ENCODE measurements at regions not wholly inside any gene's neighbourhood (a gene's known extent, or its start where the extent isn't known, plus 50 kb on each side); places are given as distances from the start of the nearest gene placed in this dataset.

DNA sequence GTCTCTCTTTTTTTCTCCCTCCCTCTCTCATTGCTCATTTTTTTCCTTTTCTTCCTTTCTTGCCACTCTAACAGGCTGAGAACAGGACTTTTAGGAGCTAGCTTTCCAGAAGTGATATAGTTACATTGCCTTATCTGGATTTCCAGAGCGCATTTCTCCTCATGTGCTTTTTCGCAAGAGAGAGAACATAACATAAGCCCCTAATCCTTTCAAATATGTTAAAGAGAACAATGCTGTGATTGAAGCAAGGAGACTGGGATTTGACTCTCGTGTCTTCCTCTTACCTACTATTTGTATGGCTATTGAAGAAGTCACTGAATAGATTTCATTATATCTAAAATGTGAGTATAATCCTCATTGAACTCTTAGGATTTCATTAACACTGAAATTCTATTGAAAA, 101.2 kb upstream of the PRPS1L1 start:
- no peaks in the 10 kb centered on the region for H3K9me3 Mint-ChIP-seq
- DNase-seq (ENCODE audit: low spot score in 2 of 2, unreplicated experiment in 2 of 2), result no peak
- peaks cover 1% of the 10 kb centered on the region for H3K27me3 Mint-ChIP-seq (ENCODE audit: low read depth)
- H3K27ac Mint-ChIP-seq, result peak overlapping the region; percentile 90
- TF ChIP-seq, protein P1, sequence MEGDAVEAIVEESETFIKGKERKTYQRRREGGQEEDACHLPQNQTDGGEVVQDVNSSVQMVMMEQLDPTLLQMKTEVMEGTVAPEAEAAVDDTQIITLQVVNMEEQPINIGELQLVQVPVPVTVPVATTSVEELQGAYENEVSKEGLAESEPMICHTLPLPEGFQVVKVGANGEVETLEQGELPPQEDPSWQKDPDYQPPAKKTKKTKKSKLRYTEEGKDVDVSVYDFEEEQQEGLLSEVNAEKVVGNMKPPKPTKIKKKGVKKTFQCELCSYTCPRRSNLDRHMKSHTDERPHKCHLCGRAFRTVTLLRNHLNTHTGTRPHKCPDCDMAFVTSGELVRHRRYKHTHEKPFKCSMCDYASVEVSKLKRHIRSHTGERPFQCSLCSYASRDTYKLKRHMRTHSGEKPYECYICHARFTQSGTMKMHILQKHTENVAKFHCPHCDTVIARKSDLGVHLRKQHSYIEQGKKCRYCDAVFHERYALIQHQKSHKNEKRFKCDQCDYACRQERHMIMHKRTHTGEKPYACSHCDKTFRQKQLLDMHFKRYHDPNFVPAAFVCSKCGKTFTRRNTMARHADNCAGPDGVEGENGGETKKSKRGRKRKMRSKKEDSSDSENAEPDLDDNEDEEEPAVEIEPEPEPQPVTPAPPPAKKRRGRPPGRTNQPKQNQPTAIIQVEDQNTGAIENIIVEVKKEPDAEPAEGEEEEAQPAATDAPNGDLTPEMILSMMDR (IDR thresholded peaks at IDR 0.05; ENCODE audit: unreplicated experiment), result no peak
- no peak overlapping the region for H3K4me3 Mint-ChIP-seq
- no peaks in the 10 kb centered on the region for H3K36me3 Mint-ChIP-seq
- H3K4me1 Mint-ChIP-seq, result peaks cover 56% of the 10 kb centered on the region

DNA sequence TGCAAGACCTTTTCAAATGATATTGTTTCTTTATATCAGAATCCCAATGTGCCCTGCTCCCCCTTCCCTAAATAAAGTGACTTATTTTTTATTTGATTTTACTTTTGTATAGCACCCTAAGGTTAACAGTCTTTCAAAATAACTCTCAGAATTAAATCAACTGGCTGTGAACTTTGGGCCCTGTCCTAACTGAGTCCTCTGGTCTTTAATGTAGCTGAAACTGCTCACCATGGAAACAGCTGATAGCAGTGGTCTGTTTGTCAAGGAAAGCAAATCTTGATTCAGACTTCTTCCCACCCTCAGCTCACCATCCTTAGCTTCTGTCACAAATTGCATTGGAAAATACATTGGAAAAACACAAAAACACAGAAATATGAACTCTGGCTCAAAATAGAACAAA, 105.2 kb upstream of the PRPS1L1 start:
- H3K27ac Mint-ChIP-seq, result no peak overlapping the region
- no peaks in the 10 kb centered on the region for H3K36me3 Mint-ChIP-seq
- H3K4me3 Mint-ChIP-seq, result no peak overlapping the region
- H3K27me3 Mint-ChIP-seq (ENCODE audit: low read depth), result peaks cover 1% of the 10 kb centered on the region
- TF ChIP-seq, protein P1 (IDR thresholded peaks at IDR 0.05; ENCODE audit: unreplicated experiment), result no peak
- H3K9me3 Mint-ChIP-seq, result no peaks in the 10 kb centered on the region
- DNase-seq (ENCODE audit: low spot score in 2 of 2, unreplicated experiment in 2 of 2), result no peak
- H3K4me1 Mint-ChIP-seq, result peaks cover 22% of the 10 kb centered on the region

DNA sequence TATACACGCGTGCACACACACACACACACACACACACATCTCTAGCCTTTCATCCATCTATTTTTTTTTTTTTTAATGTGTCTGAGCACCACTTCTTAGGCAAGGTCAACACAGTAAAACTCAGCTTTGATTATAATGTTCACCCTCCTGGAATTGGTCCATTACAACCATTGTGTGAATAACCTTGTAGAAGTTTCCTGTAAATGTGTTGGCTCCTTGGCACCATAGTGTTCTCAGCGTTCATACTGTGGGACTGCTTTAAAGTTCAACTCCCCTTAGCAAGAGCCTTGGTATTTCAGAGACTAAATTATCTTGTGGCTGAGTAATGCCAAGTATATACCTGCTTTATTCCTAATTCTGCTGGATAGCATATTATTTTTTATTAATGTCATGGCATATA, 106.3 kb upstream of the PRPS1L1 start:
- Mint-ChIP-seq H3K9me3 (no peaks in the 10 kb centered on the region), H3K27me3 (ENCODE audit: low read depth) (peaks cover 1% of the 10 kb centered on the region), H3K27ac (no peak overlapping the region), H3K4me3 (no peak overlapping the region), H3K4me1 (peaks cover 12% of the 10 kb centered on the region), H3K36me3 (no peaks in the 10 kb centered on the region)
- DNase-seq (ENCODE audit: low spot score in 2 of 2, unreplicated experiment in 2 of 2), result no peak
- TF ChIP-seq, protein P1 (IDR thresholded peaks at IDR 0.05; ENCODE audit: unreplicated experiment), result no peak

DNA sequence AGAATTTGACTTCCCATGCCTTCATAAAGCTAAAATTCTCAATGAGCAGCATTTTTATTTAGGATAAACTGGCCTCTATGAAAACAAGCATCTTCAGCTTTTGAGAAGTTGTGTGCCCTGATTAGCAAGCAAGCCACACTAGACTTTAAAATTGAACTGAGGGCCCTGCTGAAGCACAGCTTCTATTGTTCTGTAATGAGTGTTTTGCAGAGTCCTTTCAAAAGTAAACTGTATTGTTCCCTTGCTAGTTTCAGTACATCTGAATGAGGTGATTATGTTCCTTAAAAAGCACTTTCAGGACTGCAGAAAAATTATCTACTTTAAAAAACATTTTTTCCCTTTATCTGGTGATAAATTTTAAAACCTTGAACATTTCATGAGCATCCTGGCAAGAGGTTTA, 113.3 kb upstream of the PRPS1L1 start:
- H3K4me3 Mint-ChIP-seq, result no peak overlapping the region
- H3K9me3 Mint-ChIP-seq, result no peaks in the 10 kb centered on the region
- no peaks in the 10 kb centered on the region for H3K36me3 Mint-ChIP-seq
- TF ChIP-seq, protein P1 (IDR thresholded peaks at IDR 0.05; ENCODE audit: unreplicated experiment), result no peak
- H3K27me3 Mint-ChIP-seq (ENCODE audit: low read depth), result no peaks in the 10 kb centered on the region
- peaks cover 3% of the 10 kb centered on the region for H3K4me1 Mint-ChIP-seq
- H3K27ac Mint-ChIP-seq, result no peak overlapping the region
- DNase-seq (ENCODE audit: low spot score in 2 of 2, unreplicated experiment in 2 of 2), result no peak

DNA sequence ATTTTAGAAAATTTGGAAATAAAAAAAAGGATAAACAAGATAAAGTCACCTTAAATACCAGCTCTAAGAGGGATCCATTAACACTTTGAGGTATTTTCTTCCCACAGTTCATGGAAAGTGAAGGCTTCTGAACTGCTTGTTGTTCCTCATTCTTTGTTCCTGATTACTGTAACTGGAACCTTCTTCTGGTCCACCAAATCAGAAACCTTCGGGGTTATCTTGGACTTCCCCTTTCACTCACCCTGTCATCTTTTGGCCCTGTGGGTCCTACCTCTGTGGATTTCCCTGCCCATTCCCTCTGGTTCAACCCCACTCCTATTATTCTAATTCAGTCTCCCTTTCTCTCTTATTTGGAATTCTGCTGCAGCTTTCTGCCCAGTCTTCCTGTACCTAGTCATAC, 116.5 kb upstream of the PRPS1L1 start:
- Mint-ChIP-seq H3K27ac (no peak overlapping the region), H3K27me3 (ENCODE audit: low read depth) (no peaks in the 10 kb centered on the region), H3K36me3 (no peaks in the 10 kb centered on the region), H3K4me1 (peaks cover 11% of the 10 kb centered on the region), H3K4me3 (no peak overlapping the region), H3K9me3 (no peaks in the 10 kb centered on the region)
- TF ChIP-seq, protein P1 (IDR thresholded peaks at IDR 0.05; ENCODE audit: unreplicated experiment), result no peak
- no peak for DNase-seq (ENCODE audit: low spot score in 2 of 2, unreplicated experiment in 2 of 2)

DNA sequence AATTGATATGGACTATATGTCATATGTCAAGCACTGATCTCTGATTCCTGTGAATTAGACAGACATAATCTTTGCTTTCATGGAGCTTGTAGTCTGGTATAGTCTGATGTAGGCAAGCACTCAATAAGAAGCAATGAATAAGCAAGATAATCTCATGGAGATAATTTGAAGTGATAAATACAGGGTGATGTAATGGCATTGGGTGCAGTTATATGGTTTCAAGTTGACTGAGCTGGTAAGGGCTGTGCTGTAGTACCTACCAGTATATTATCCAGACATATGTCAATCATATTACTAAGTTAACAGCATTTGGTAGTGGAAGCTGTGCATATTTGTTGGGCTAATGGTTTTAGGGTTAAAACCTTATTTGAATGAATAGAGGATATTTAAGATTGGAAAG, 117.5 kb upstream of the PRPS1L1 start:
- TF ChIP-seq, protein P1 (IDR thresholded peaks at IDR 0.05; ENCODE audit: unreplicated experiment), result no peak
- H3K27me3 Mint-ChIP-seq (ENCODE audit: low read depth), result no peaks in the 10 kb centered on the region
- H3K4me1 Mint-ChIP-seq, result peaks cover 11% of the 10 kb centered on the region
- no peak overlapping the region for H3K4me3 Mint-ChIP-seq
- no peak overlapping the region for H3K27ac Mint-ChIP-seq
- no peaks in the 10 kb centered on the region for H3K9me3 Mint-ChIP-seq
- DNase-seq (ENCODE audit: low spot score in 2 of 2, unreplicated experiment in 2 of 2), result no peak
- H3K36me3 Mint-ChIP-seq, result no peaks in the 10 kb centered on the region
